ENCODE measurements at regions not wholly inside any gene's neighbourhood (a gene's known extent, or its start where the extent isn't known, plus 50 kb on each side); places are given as distances from the start of the nearest gene placed in this dataset.

DNA sequence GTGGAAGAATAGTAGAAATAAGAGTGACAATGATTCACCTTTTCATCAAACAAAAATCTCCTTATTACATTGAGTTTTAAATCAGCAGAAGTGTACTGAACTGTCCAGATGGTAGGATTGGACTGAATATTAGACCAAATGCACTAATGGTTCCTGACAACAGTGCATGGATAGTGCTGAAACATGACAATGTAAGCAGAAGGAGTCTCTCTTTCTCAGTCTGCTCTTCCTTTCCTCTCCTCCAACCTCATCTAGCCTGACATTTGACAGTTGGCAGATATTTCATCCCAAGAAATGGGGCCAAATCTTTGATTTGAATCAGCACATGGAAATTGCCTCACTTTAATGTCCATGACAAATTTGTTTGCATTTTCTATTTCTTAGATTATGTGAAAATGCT, 225.1 kb upstream of the PLSCR5 start:
- H3K79me2 ChIP-seq (ENCODE audit: control insufficient read depth, insufficient read depth, low read length, poor library complexity) = no peaks in the 10 kb centered on the region
- no peak overlapping the region for H3K14ac ChIP-seq (ENCODE audit: low read length)
- H3K27me3 ChIP-seq (ENCODE audit: insufficient read depth, low read length) = no peaks in the 10 kb centered on the region
- H3K23ac ChIP-seq (ENCODE audit: low read length) = no peak overlapping the region
- H3K9me3 ChIP-seq (ENCODE audit: insufficient read depth, low read depth, low read length) = no peaks in the 10 kb centered on the region
- no peaks in the 10 kb centered on the region for H3K36me3 ChIP-seq (ENCODE audit: control insufficient read depth in 1 of 2, insufficient read depth in 2 of 2, low read length in 2 of 2)
- no peak overlapping the region for H3K4me3 ChIP-seq (ENCODE audit: low read depth, low read length)
- H3K79me1 ChIP-seq (ENCODE audit: low read length) = no peaks in the 10 kb centered on the region
- no peak overlapping the region for H3K9ac ChIP-seq (ENCODE audit: low read length)
- H2BK12ac ChIP-seq (ENCODE audit: low read length) = no peak overlapping the region
- no peak overlapping the region for H3K4ac ChIP-seq (ENCODE audit: low read depth, low read length)
- no peak for DNase-seq
- no peak overlapping the region for H3K4me2 ChIP-seq (ENCODE audit: low read length)
- no peak overlapping the region for H4K12ac ChIP-seq (ENCODE audit: low read depth, low read length)
- no peak overlapping the region for H4K91ac ChIP-seq (ENCODE audit: low read depth, low read length)
- H3K4me1 ChIP-seq (ENCODE audit: control insufficient read depth in 1 of 2, insufficient read depth in 2 of 2, low read length in 2 of 2) = no peaks in the 10 kb centered on the region
- H2AFZ ChIP-seq (ENCODE audit: insufficient read depth, low read length, poor library complexity) = no peak overlapping the region
- no peak overlapping the region for H2BK120ac ChIP-seq (ENCODE audit: insufficient read depth, low read length, poor library complexity)
- H3K18ac ChIP-seq (ENCODE audit: low read length) = no peak overlapping the region
- H2AK5ac ChIP-seq (ENCODE audit: low read length) = no peak overlapping the region
- no peak overlapping the region for H4K8ac ChIP-seq (ENCODE audit: low read depth, low read length)
- no peak overlapping the region for H2BK5ac ChIP-seq (ENCODE audit: low read depth, low read length, poor library complexity)
- no peak overlapping the region for H3K27ac ChIP-seq (ENCODE audit: low read depth, low read length)

GRCh38 chr3:146827836-146828235, 222.7 kb upstream of the PLSCR5 start:
- Histone ChIP-seq H3K9ac (ENCODE audit: low read length) (no peak overlapping the region), H3K4me3 (ENCODE audit: low read depth, low read length) (no peak overlapping the region), H3K4me1 (ENCODE audit: control insufficient read depth in 1 of 2, insufficient read depth in 2 of 2, low read length in 2 of 2) (no peaks in the 10 kb centered on the region), H2AK5ac (ENCODE audit: low read length) (no peak overlapping the region), H2BK5ac (ENCODE audit: low read depth, low read length, poor library complexity) (no peak overlapping the region), H3K79me1 (ENCODE audit: low read length) (no peaks in the 10 kb centered on the region), H3K79me2 (ENCODE audit: control insufficient read depth, insufficient read depth, low read length, poor library complexity) (no peaks in the 10 kb centered on the region), H3K18ac (ENCODE audit: low read length) (no peak overlapping the region), H3K36me3 (ENCODE audit: control insufficient read depth in 1 of 2, insufficient read depth in 2 of 2, low read length in 2 of 2) (no peaks in the 10 kb centered on the region), H4K8ac (ENCODE audit: low read depth, low read length) (no peak overlapping the region), H3K27ac (ENCODE audit: low read depth, low read length) (no peak overlapping the region), H3K23ac (ENCODE audit: low read length) (no peak overlapping the region), H2BK120ac (ENCODE audit: insufficient read depth, low read length, poor library complexity) (no peak overlapping the region), H2AFZ (ENCODE audit: insufficient read depth, low read length, poor library complexity) (no peak overlapping the region), H3K27me3 (ENCODE audit: insufficient read depth, low read length) (no peaks in the 10 kb centered on the region), H2BK12ac (ENCODE audit: low read length) (no peak overlapping the region), H3K14ac (ENCODE audit: low read length) (no peak overlapping the region), H4K12ac (ENCODE audit: low read depth, low read length) (no peak overlapping the region), H3K4ac (ENCODE audit: low read depth, low read length) (no peak overlapping the region), H3K4me2 (ENCODE audit: low read length) (no peak overlapping the region), H4K91ac (ENCODE audit: low read depth, low read length) (no peak overlapping the region), H3K9me3 (ENCODE audit: insufficient read depth, low read depth, low read length) (no peaks in the 10 kb centered on the region)
- peak in 1 of 2 donors; percentile 70 for DNase-seq
- no CpG with 5 or more reads among the region's 1 CpG for WGBS (ENCODE audit: extremely low coverage, insufficient coverage, insufficient read length)

GRCh38 chr3:146823622-146824021, 218.5 kb upstream of the PLSCR5 start:
- no peak for DNase-seq
- H3K23ac ChIP-seq (ENCODE audit: low read length) = no peak overlapping the region
- H4K91ac ChIP-seq (ENCODE audit: low read depth, low read length) = no peak overlapping the region
- H2AK5ac ChIP-seq (ENCODE audit: low read length) = no peak overlapping the region
- no peaks in the 10 kb centered on the region for H3K9me3 ChIP-seq (ENCODE audit: insufficient read depth, low read depth, low read length)
- no peak overlapping the region for H3K4me3 ChIP-seq (ENCODE audit: low read depth, low read length)
- no peak overlapping the region for H2AFZ ChIP-seq (ENCODE audit: insufficient read depth, low read length, poor library complexity)
- WGBS (ENCODE audit: extremely low coverage, insufficient coverage, insufficient read length) = no CpG with 5 or more reads among the region's 1 CpG
- no peaks in the 10 kb centered on the region for H3K79me1 ChIP-seq (ENCODE audit: low read length)
- H3K14ac ChIP-seq (ENCODE audit: low read length) = no peak overlapping the region
- no peak overlapping the region for H3K4ac ChIP-seq (ENCODE audit: low read depth, low read length)
- H2BK120ac ChIP-seq (ENCODE audit: insufficient read depth, low read length, poor library complexity) = no peak overlapping the region
- no peak overlapping the region for H3K18ac ChIP-seq (ENCODE audit: low read length)
- no peak overlapping the region for H3K9ac ChIP-seq (ENCODE audit: low read length)
- no peak overlapping the region for H4K12ac ChIP-seq (ENCODE audit: low read depth, low read length)
- H3K27me3 ChIP-seq (ENCODE audit: insufficient read depth, low read length) = no peaks in the 10 kb centered on the region
- H3K4me2 ChIP-seq (ENCODE audit: low read length) = no peak overlapping the region
- no peaks in the 10 kb centered on the region for H3K79me2 ChIP-seq (ENCODE audit: control insufficient read depth, insufficient read depth, low read length, poor library complexity)
- no peaks in the 10 kb centered on the region for H3K4me1 ChIP-seq (ENCODE audit: control insufficient read depth in 1 of 2, insufficient read depth in 2 of 2, low read length in 2 of 2)
- no peak overlapping the region for H2BK5ac ChIP-seq (ENCODE audit: low read depth, low read length, poor library complexity)
- H3K27ac ChIP-seq (ENCODE audit: low read depth, low read length) = no peak overlapping the region
- no peak overlapping the region for H2BK12ac ChIP-seq (ENCODE audit: low read length)
- H4K8ac ChIP-seq (ENCODE audit: low read depth, low read length) = no peak overlapping the region
- H3K36me3 ChIP-seq (ENCODE audit: control insufficient read depth in 1 of 2, insufficient read depth in 2 of 2, low read length in 2 of 2) = no peaks in the 10 kb centered on the region

DNA sequence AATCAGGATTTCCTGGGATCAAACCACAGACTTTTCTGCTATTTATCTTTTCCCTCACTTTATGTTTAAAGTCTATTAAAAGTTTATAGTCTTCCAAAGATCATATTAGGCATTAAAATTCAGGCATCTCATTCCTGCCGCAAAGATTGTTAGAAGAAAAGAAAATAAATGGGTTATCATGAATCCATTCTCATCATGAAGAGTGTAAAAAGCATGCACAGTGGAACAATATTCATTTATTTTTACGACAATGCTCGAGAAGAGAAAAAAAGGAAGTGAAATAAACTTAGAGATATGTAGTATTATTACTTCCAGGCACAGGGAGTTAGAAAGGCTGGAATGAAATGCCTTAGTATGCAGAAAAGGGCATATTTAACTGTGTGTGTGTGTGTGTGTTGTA, 213.7 kb upstream of the PLSCR5 start:
- no CpG with 5 or more reads among the region's 3 CpGs for WGBS (ENCODE audit: extremely low coverage, insufficient coverage, insufficient read length)
- Histone ChIP-seq H3K23ac (ENCODE audit: low read length) (no peak overlapping the region), H2BK12ac (ENCODE audit: low read length) (no peak overlapping the region), H3K27ac (ENCODE audit: low read depth, low read length) (no peak overlapping the region), H3K79me1 (ENCODE audit: low read length) (no peaks in the 10 kb centered on the region), H3K4me2 (ENCODE audit: low read length) (no peak overlapping the region), H3K36me3 (ENCODE audit: control insufficient read depth in 1 of 2, insufficient read depth in 2 of 2, low read length in 2 of 2) (no peaks in the 10 kb centered on the region), H3K14ac (ENCODE audit: low read length) (no peak overlapping the region), H4K91ac (ENCODE audit: low read depth, low read length) (no peak overlapping the region), H3K4me1 (ENCODE audit: control insufficient read depth in 1 of 2, insufficient read depth in 2 of 2, low read length in 2 of 2) (no peaks in the 10 kb centered on the region), H2AFZ (ENCODE audit: insufficient read depth, low read length, poor library complexity) (no peak overlapping the region), H3K9me3 (ENCODE audit: insufficient read depth, low read depth, low read length) (no peaks in the 10 kb centered on the region), H4K8ac (ENCODE audit: low read depth, low read length) (no peak overlapping the region), H2BK5ac (ENCODE audit: low read depth, low read length, poor library complexity) (no peak overlapping the region), H3K79me2 (ENCODE audit: control insufficient read depth, insufficient read depth, low read length, poor library complexity) (no peaks in the 10 kb centered on the region), H2AK5ac (ENCODE audit: low read length) (no peak overlapping the region), H2BK120ac (ENCODE audit: insufficient read depth, low read length, poor library complexity) (no peak overlapping the region), H3K9ac (ENCODE audit: low read length) (no peak overlapping the region), H3K4ac (ENCODE audit: low read depth, low read length) (no peak overlapping the region), H3K4me3 (ENCODE audit: low read depth, low read length) (no peak overlapping the region), H3K18ac (ENCODE audit: low read length) (no peak overlapping the region), H4K12ac (ENCODE audit: low read depth, low read length) (no peak overlapping the region), H3K27me3 (ENCODE audit: insufficient read depth, low read length) (no peaks in the 10 kb centered on the region)
- no peak for DNase-seq

DNA sequence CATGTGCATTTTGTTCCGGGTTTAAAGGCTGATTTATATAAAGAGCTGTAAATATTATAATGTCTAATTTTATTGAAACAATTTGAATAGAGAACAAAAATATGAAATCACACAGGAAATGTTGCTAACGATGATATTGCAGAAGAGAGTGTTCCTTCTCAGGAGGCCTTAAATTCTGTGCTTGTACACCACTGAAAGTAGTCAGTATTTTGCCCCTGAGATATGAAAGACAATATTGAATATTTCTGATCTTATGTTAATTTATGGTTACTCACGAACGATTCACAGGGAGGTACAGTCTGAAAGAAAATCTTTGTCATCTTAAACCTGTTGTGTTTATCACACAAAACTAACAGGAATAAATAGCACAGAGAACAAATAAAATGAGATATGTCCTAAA, 213.2 kb upstream of the PLSCR5 start:
- H4K91ac ChIP-seq (ENCODE audit: low read depth, low read length) = no peak overlapping the region
- no peak overlapping the region for H2AFZ ChIP-seq (ENCODE audit: insufficient read depth, low read length, poor library complexity)
- DNase-seq = no peak
- H2AK5ac ChIP-seq (ENCODE audit: low read length) = no peak overlapping the region
- H3K4me3 ChIP-seq (ENCODE audit: low read depth, low read length) = no peak overlapping the region
- no peak overlapping the region for H3K27ac ChIP-seq (ENCODE audit: low read depth, low read length)
- H3K9ac ChIP-seq (ENCODE audit: low read length) = no peak overlapping the region
- no peak overlapping the region for H4K12ac ChIP-seq (ENCODE audit: low read depth, low read length)
- no peak overlapping the region for H3K14ac ChIP-seq (ENCODE audit: low read length)
- no peaks in the 10 kb centered on the region for H3K79me2 ChIP-seq (ENCODE audit: control insufficient read depth, insufficient read depth, low read length, poor library complexity)
- H3K23ac ChIP-seq (ENCODE audit: low read length) = no peak overlapping the region
- H3K27me3 ChIP-seq (ENCODE audit: insufficient read depth, low read length) = no peaks in the 10 kb centered on the region
- H3K79me1 ChIP-seq (ENCODE audit: low read length) = no peaks in the 10 kb centered on the region
- H3K4ac ChIP-seq (ENCODE audit: low read depth, low read length) = no peak overlapping the region
- H3K9me3 ChIP-seq (ENCODE audit: insufficient read depth, low read depth, low read length) = no peaks in the 10 kb centered on the region
- no peak overlapping the region for H3K18ac ChIP-seq (ENCODE audit: low read length)
- no peak overlapping the region for H2BK120ac ChIP-seq (ENCODE audit: insufficient read depth, low read length, poor library complexity)
- H3K36me3 ChIP-seq (ENCODE audit: control insufficient read depth in 1 of 2, insufficient read depth in 2 of 2, low read length in 2 of 2) = no peaks in the 10 kb centered on the region
- H3K4me2 ChIP-seq (ENCODE audit: low read length) = no peak overlapping the region
- H4K8ac ChIP-seq (ENCODE audit: low read depth, low read length) = no peak overlapping the region
- H3K4me1 ChIP-seq (ENCODE audit: control insufficient read depth in 1 of 2, insufficient read depth in 2 of 2, low read length in 2 of 2) = no peaks in the 10 kb centered on the region
- no peak overlapping the region for H2BK12ac ChIP-seq (ENCODE audit: low read length)
- no CpG with 5 or more reads among the region's 4 CpGs for WGBS (ENCODE audit: extremely low coverage, insufficient coverage, insufficient read length)
- H2BK5ac ChIP-seq (ENCODE audit: low read depth, low read length, poor library complexity) = no peak overlapping the region
